GM12878 (cell line): ENCODE measurements at regions not wholly inside any gene's neighbourhood (a gene's known extent, or its start where the extent isn't known, plus 50 kb on each side); places are given as distances from the start of the nearest gene placed in this dataset.

Source experiments
- ATAC-seq: fragments of 200-7000 bp; cut with Tn5 transposase; 3 replicates; pipeline ENCODE4 v1.9.1; 2020; ENCODE audit warnings: mild to moderate bottlenecking, moderate library complexity
- BruUV-seq: library from RNA; stranded (reverse); fragments of 400-500 nt; replicated peaks from 2 replicates; lab custom pipeline; 2021; lab: Mats Ljungman, UMichigan
- CTCF ChIA-PET: fragments of 300-600 bp; sonication (Branson Sonifier 250); formaldehyde crosslinking; extraction: SDS; loops from one replicate; lab custom pipeline; 2021; ENCODE audit warnings: inconsistent platforms; lab: Yijun Ruan, JAX
- POLR2A ChIA-PET: fragments of 350-600 bp; formaldehyde crosslinking; extraction: SDS; loops from one replicate; lab custom pipeline; 2021; ENCODE audit warnings: inconsistent platforms; lab: Charles Lee
- RAD21 ChIA-PET: fragments of 300-600 bp; sonication (Branson Sonifier 250); formaldehyde crosslinking; loops from one replicate; lab custom pipeline; 2023; ENCODE audit warnings: antibody characterized with exemption; ENCODE audit not compliant: unreplicated experiment; lab: Charles Lee
- SMC1A ChIA-PET: fragments of 300-600 bp; sonication (Branson Sonifier 250); formaldehyde crosslinking; loops from one replicate; lab custom pipeline; 2023; ENCODE audit not compliant: unreplicated experiment, uncharacterized antibody; lab: Charles Lee
- DNase-seq: peaks from one replicate; pipeline ENCODE4 v3.0.0-alpha.2; 2011; ENCODE audit warnings: low read depth, low spot score
- FAIRE-seq: peaks from 3 replicates; lab custom pipeline; 2011; peaks lifted over from hg19 to GRCh38; lab: Jason Lieb, UNC
- H2AFZ ChIP-seq: 2 replicates; pipeline ENCODE4 v1.6.0; 2011; ENCODE audit warnings: low read depth, low read length, control low read depth; ENCODE audit not compliant: control insufficient read depth
- H3K27ac ChIP-seq: 2 replicates; pipeline ENCODE4 v1.5.1; 2011; ENCODE audit warnings: control low read depth; ENCODE audit not compliant: control insufficient read depth, insufficient read depth
- H3K27me3 ChIP-seq, 2 experiments: replicated peaks in 1 of 2; 2 replicates each; pipeline versions ENCODE4 v1.6.0 to v1.6.1; 2011; ENCODE audit warnings: low read length in 1 of 2; ENCODE audit not compliant: control insufficient read depth in 2 of 2, insufficient read depth in 2 of 2
- H3K36me3 ChIP-seq, 2 experiments: 2 replicates each; pipeline ENCODE4 v1.5.1; 2011; ENCODE audit warnings: low read length in 1 of 2; ENCODE audit not compliant: control insufficient read depth in 2 of 2, insufficient read depth in 2 of 2
- H3K4me1 ChIP-seq: 2 replicates; pipeline ENCODE4 v1.6.1; 2011; ENCODE audit warnings: mild to moderate bottlenecking, low read length, moderate library complexity, mixed read lengths; ENCODE audit not compliant: control insufficient read depth, insufficient read depth
- H3K4me2 ChIP-seq: 2 replicates; pipeline ENCODE4 v1.6.0; 2011; ENCODE audit warnings: control low read depth; ENCODE audit not compliant: control insufficient read depth, insufficient read depth
- H3K4me3 ChIP-seq: fragments of 200-600 bp; sonication (generic); 2 replicates; pipeline ENCODE4 v1.5.1; 2016
- H3K79me2 ChIP-seq: 2 replicates; pipeline ENCODE4 v1.6.0; 2011; ENCODE audit warnings: low read length; ENCODE audit not compliant: control insufficient read depth, insufficient read depth
- H3K9ac ChIP-seq: 2 replicates; pipeline ENCODE4 v1.8.0; 2011; ENCODE audit warnings: low read length, control low read depth, mixed read lengths; ENCODE audit not compliant: control insufficient read depth, insufficient read depth
- H3K9me3 ChIP-seq: replicated peaks from 3 replicates; pipeline ENCODE4 v1.5.1; 2011; ENCODE audit warnings: mild to moderate bottlenecking, low read length; ENCODE audit not compliant: control insufficient read depth, insufficient read depth
- H4K20me1 ChIP-seq: 2 replicates; pipeline ENCODE4 v1.6.0; 2011; ENCODE audit not compliant: control insufficient read depth, insufficient read depth
- CHD1 ChIP-seq: IDR thresholded peaks from 2 replicates; pipeline ENCODE4 v1.6.1; 2012; ENCODE audit warnings: low read depth, low read length, improper control_type of control experiment
- EP300 ChIP-seq, 2 experiments: fragments of 150-350 bp in 1 of 2; IDR thresholded peaks; 2 replicates each; pipeline ENCODE4 v1.6.1; 2011 to 2012; ENCODE audit warnings: low read depth in 2 of 2, low read length in 2 of 2, borderline replicate concordance in 1 of 2, improper control_type of control experiment in 1 of 2, inconsistent platforms in 1 of 2; ENCODE audit not compliant: control insufficient read depth in 1 of 2
- EZH2 ChIP-seq: IDR thresholded peaks from 2 replicates; pipeline ENCODE4 v1.6.1; 2012; ENCODE audit warnings: low read depth, mild to moderate bottlenecking, control low read depth, inconsistent platforms, low read length, borderline replicate concordance; ENCODE audit not compliant: control insufficient read depth
- IKZF1 ChIP-seq: fragments of 450-650 bp; conservative IDR thresholded peaks from 2 replicates; pipeline ENCODE4 v1.6.1; 2017; ENCODE audit warnings: antibody characterized with exemption, mild to moderate bottlenecking
- NBN ChIP-seq: fragments of 450-650 bp; IDR thresholded peaks from 2 replicates; pipeline ENCODE4 v1.6.1; 2016
- PAX5 ChIP-seq: IDR thresholded peaks from 2 replicates; pipeline ENCODE4 v1.6.1; 2011; ENCODE audit warnings: low read depth, low read length, borderline replicate concordance
- POLR2AphosphoS2 ChIP-seq: IDR thresholded peaks from 2 replicates; pipeline ENCODE4 v1.6.1; 2011; ENCODE audit warnings: low read depth, mild to moderate bottlenecking, low read length, improper control_type of control experiment, moderate library complexity
- POLR2AphosphoS5 ChIP-seq: IDR thresholded peaks from 2 replicates; pipeline ENCODE4 v1.6.1; 2011; ENCODE audit warnings: mild to moderate bottlenecking, low read length, inconsistent platforms
- SP1 ChIP-seq: IDR thresholded peaks from one replicate; pipeline ENCODE4 v1.6.1; 2011; ENCODE audit warnings: low read depth, low read length
- SUPT20H ChIP-seq: IDR thresholded peaks from 2 replicates; pipeline ENCODE4 v1.6.1; 2011; ENCODE audit warnings: low read depth, mild to moderate bottlenecking, low read length, moderate library complexity, borderline replicate concordance; ENCODE audit not compliant: control insufficient read depth
- TCF12 ChIP-seq: IDR thresholded peaks from 2 replicates; pipeline ENCODE4 v1.6.1; 2011; ENCODE audit warnings: low read depth, mild to moderate bottlenecking, low read length
- WGBS: methylation state at CpG from one replicate; pipeline ENCODE4 v1.1.6; 2016; ENCODE audit warnings: low lambda C conversion rate; ENCODE audit not compliant: insufficient replicate concordance, insufficient coverage; ENCODE audit errors: missing lambda C conversion rate; 5-methylcytosine and 5-hydroxymethylcytosine counted together
- in situ Hi-C: fragments of 300-500 bp; cut with MboI; formaldehyde crosslinking; loops from 9 replicates; pipeline ENCODE4 v1.14.3; 2018; ENCODE audit warnings: mixed read lengths
- intact Hi-C: fragments of 100-400 bp; cut with micrococcal nuclease; formaldehyde crosslinking; loops from one replicate; pipeline ENCODE4 v1.14.2; 2022; ENCODE audit not compliant: unreplicated experiment
- TF ChIP-seq, protein P1 (sequence below): fragments of 450-650 bp; IDR thresholded peaks from 2 replicates; pipeline ENCODE4 v1.6.1; 2017; ENCODE audit warnings: low read depth, mild to moderate bottlenecking, moderate library complexity
- TF ChIP-seq, protein P2 (sequence below): IDR thresholded peaks from 2 replicates; pipeline ENCODE4 v1.6.1; 2011; ENCODE audit warnings: borderline replicate concordance, low read depth, mild to moderate bottlenecking, moderate library complexity, low read length; ENCODE audit not compliant: insufficient read depth, poor library complexity, severe bottlenecking
- TF ChIP-seq, protein P3 (sequence below): fragments of 450-650 bp; IDR thresholded peaks from 2 replicates; pipeline ENCODE4 v1.6.1; 2016; ENCODE audit warnings: mild to moderate bottlenecking
- TF ChIP-seq, protein P4 (sequence below): IDR thresholded peaks from 2 replicates; pipeline ENCODE4 v1.6.1; 2012; ENCODE audit warnings: low read depth, low read length, improper control_type of control experiment

DNA sequence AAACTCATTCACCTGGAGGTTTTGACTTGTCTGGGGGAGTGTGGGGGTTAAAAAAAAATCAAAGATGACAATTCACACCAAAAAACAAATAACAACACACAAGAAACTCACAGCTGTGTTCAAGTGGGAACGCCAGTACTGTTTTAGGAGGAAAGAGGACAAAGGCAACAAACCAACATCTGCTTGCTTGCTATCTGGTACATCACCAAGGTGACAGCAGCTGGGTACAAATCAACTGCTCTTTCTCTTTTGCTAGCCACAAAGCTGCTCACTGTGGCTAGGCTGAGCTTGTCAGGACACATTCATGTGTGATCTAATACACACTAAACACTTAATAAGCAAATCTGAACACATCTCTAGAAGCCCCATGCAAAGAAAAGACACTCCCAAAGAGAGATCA lies 128.0 kb upstream of the RAP1B start:
- intact Hi-C loops = loop anchor here (2.0 to 5.0 kb wide), 2 partner anchors 128 to 325 kb away; partner anchors contain the start of genes MDM2 and RAP1B
- ChIA-PET SMC1A (interaction anchor here (0.7 to 6.0 kb wide), 41 partner anchors 8 to 182 kb away, joined by 3 to 84 read pairs (median 4); partner anchors contain the start of gene RAP1B), POLR2A (interaction anchor here (0.8 to 5.3 kb wide), 18 partner anchors 15 to 326 kb away, joined by 3 to 40 read pairs (median 6); partner anchors contain the start of gene RAP1B), RAD21 (interaction anchor here (0.7 to 7.3 kb wide), 21 partner anchors 11 to 264 kb away, joined by 3 to 93 read pairs (median 9); partner anchors contain the start of genes RAP1B and SLC35E3), CTCF (interaction anchor here (0.6 to 3.6 kb wide), 10 partner anchors 15 to 172 kb away, joined by 3 to 15 read pairs (median 4); no protein-coding TSS in a partner anchor)
- H3K4me1 ChIP-seq = peaks cover 32% of the 10 kb centered on the region
- FAIRE-seq (peak; percentile 92), DNase-seq (peak; percentile 89), ATAC-seq (peak; percentile 90)
- peak overlapping the region; percentile 91 for H3K27ac ChIP-seq
- H3K4me2 ChIP-seq = peak overlapping the region; percentile 85
- in situ Hi-C loops = no loop called here
- no peaks in the 10 kb centered on the region for H4K20me1 ChIP-seq
- no peak overlapping the region for H3K4me3 ChIP-seq
- peak overlapping the region; percentile 29; the same call in 1 of the 2 replicates for H3K9ac ChIP-seq
- H3K79me2 ChIP-seq = no peaks in the 10 kb centered on the region
- WGBS = 0% methylated on average over 1 of the region's 1 CpG
- H2AFZ ChIP-seq = peak overlapping the region; percentile 55; the same call in 1 of the 2 replicates
- H3K27me3 ChIP-seq = no peaks in the 10 kb centered on the region
- BruUV-seq = no TSS peak
- H3K9me3 ChIP-seq = peaks cover 7% of the 10 kb centered on the region
- H3K36me3 ChIP-seq = no peaks in the 10 kb centered on the region
- TF ChIP-seq, protein P1, sequence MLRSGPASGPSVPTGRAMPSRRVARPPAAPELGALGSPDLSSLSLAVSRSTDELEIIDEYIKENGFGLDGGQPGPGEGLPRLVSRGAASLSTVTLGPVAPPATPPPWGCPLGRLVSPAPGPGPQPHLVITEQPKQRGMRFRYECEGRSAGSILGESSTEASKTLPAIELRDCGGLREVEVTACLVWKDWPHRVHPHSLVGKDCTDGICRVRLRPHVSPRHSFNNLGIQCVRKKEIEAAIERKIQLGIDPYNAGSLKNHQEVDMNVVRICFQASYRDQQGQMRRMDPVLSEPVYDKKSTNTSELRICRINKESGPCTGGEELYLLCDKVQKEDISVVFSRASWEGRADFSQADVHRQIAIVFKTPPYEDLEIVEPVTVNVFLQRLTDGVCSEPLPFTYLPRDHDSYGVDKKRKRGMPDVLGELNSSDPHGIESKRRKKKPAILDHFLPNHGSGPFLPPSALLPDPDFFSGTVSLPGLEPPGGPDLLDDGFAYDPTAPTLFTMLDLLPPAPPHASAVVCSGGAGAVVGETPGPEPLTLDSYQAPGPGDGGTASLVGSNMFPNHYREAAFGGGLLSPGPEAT = peak; percentile 80
- TF ChIP-seq SUPT20H = no peak
- TF ChIP-seq, protein P2, sequence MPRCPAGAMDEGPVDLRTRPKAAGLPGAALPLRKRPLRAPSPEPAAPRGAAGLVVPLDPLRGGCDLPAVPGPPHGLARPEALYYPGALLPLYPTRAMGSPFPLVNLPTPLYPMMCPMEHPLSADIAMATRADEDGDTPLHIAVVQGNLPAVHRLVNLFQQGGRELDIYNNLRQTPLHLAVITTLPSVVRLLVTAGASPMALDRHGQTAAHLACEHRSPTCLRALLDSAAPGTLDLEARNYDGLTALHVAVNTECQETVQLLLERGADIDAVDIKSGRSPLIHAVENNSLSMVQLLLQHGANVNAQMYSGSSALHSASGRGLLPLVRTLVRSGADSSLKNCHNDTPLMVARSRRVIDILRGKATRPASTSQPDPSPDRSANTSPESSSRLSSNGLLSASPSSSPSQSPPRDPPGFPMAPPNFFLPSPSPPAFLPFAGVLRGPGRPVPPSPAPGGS = no peak
- TF ChIP-seq TCF12 = peak; percentile 83
- TF ChIP-seq IKZF1 = peak; percentile 56
- TF ChIP-seq, protein P3, sequence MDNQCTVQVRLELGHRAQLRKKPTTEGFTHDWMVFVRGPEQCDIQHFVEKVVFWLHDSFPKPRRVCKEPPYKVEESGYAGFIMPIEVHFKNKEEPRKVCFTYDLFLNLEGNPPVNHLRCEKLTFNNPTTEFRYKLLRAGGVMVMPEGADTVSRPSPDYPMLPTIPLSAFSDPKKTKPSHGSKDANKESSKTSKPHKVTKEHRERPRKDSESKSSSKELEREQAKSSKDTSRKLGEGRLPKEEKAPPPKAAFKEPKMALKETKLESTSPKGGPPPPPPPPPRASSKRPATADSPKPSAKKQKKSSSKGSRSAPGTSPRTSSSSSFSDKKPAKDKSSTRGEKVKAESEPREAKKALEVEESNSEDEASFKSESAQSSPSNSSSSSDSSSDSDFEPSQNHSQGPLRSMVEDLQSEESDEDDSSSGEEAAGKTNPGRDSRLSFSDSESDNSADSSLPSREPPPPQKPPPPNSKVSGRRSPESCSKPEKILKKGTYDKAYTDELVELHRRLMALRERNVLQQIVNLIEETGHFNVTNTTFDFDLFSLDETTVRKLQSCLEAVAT = 0 out of 2 replicates have a peak, but pooled peaks have one; percentile 36
- TF ChIP-seq EZH2 = no peak
- peak; percentile 74 to 93 for TF ChIP-seq EP300 (IDR thresholded peaks at IDR 0.05; ENCODE audit: borderline replicate concordance in 1 of 2, control insufficient read depth in 1 of 2, low read depth in 2 of 2, low read length in 2 of 2)
- TF ChIP-seq POLR2AphosphoS2 = no peak
- peak; percentile 31 for TF ChIP-seq SP1
- peak; percentile 29; the same call in 1 of the 2 replicates for TF ChIP-seq PAX5
- TF ChIP-seq, protein P4, sequence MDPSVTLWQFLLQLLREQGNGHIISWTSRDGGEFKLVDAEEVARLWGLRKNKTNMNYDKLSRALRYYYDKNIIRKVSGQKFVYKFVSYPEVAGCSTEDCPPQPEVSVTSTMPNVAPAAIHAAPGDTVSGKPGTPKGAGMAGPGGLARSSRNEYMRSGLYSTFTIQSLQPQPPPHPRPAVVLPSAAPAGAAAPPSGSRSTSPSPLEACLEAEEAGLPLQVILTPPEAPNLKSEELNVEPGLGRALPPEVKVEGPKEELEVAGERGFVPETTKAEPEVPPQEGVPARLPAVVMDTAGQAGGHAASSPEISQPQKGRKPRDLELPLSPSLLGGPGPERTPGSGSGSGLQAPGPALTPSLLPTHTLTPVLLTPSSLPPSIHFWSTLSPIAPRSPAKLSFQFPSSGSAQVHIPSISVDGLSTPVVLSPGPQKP = no peak
- no peak for TF ChIP-seq POLR2AphosphoS5
- TF ChIP-seq NBN = peak; percentile 74
- 0 out of 2 replicates have a peak, but pooled peaks have one; percentile 79 for TF ChIP-seq CHD1
